Hepatocyte (in vitro differentiated cells): ENCODE measurements at regions not wholly inside any gene's neighbourhood (a gene's known extent, or its start where the extent isn't known, plus 50 kb on each side); places are given as distances from the start of the nearest gene placed in this dataset.

Experiments
- DNase-seq: peaks from one replicate; pipeline ENCODE4 v3.0.0-alpha.2; 2016; ENCODE audit warnings: low spot score
- H2AFZ ChIP-seq: fragments of 200-600 bp; sonication (generic); 2 replicates; pipeline ENCODE4 v1.6.0; 2016; ENCODE audit warnings: antibody characterized with exemption, mild to moderate bottlenecking
- H3K27ac ChIP-seq: fragments of 200-600 bp; sonication (generic); 2 replicates; pipeline ENCODE4 v1.5.1; 2016; ENCODE audit warnings: mild to moderate bottlenecking
- H3K27me3 ChIP-seq: fragments of 200-600 bp; sonication (generic); 2 replicates; pipeline ENCODE4 v1.6.1; 2016
- H3K36me3 ChIP-seq: fragments of 200-600 bp; sonication (generic); replicated peaks from 2 replicates; pipeline ENCODE4 v1.5.1; 2016; ENCODE audit warnings: low read depth; ENCODE audit not compliant: insufficient read depth
- H3K4me1 ChIP-seq: fragments of 200-600 bp; sonication (generic); 2 replicates; pipeline ENCODE4 v1.5.1; 2016; ENCODE audit warnings: mild to moderate bottlenecking, moderate library complexity; ENCODE audit not compliant: insufficient read depth
- H3K4me2 ChIP-seq: fragments of 200-600 bp; sonication (generic); 2 replicates; pipeline ENCODE4 v1.6.0; 2016
- H3K4me3 ChIP-seq: fragments of 200-600 bp; sonication (generic); 2 replicates; pipeline ENCODE4 v1.5.1; 2016; ENCODE audit warnings: mild to moderate bottlenecking
- H3K79me2 ChIP-seq: fragments of 200-600 bp; sonication (generic); 2 replicates; pipeline ENCODE4 v1.6.0; 2017; ENCODE audit warnings: mild to moderate bottlenecking
- H3K9me2 ChIP-seq: fragments of 200-600 bp; sonication (generic); replicated peaks from 2 replicates; pipeline ENCODE4 v1.6.0; 2017; ENCODE audit warnings: mild to moderate bottlenecking; ENCODE audit not compliant: insufficient read depth
- H3K9me3 ChIP-seq: fragments of 200-600 bp; sonication (generic); 2 replicates; pipeline ENCODE4 v1.5.1; 2016; ENCODE audit warnings: low read depth, mild to moderate bottlenecking
- H4K20me1 ChIP-seq: fragments of 200-600 bp; sonication (generic); 2 replicates; pipeline ENCODE4 v1.6.0; 2016; ENCODE audit warnings: mild to moderate bottlenecking; ENCODE audit not compliant: insufficient read depth, poor library complexity, severe bottlenecking
- EZH2 ChIP-seq: fragments of 200-600 bp; sonication (generic); IDR thresholded peaks from 2 replicates; pipeline ENCODE4 v1.6.1; 2016; ENCODE audit warnings: antibody characterized with exemption, mild to moderate bottlenecking, borderline replicate concordance
- EZH2phosphoT487 ChIP-seq: fragments of 200-600 bp; sonication (generic); IDR thresholded peaks from one replicate; pipeline ENCODE4 v1.6.1; 2018; ENCODE audit warnings: antibody characterized with exemption, mild to moderate bottlenecking, low read depth, moderate library complexity; ENCODE audit not compliant: unreplicated experiment, severe bottlenecking
- WGBS: methylation state at CpG from one replicate; pipeline ENCODE4 v1.1.6; 2016; ENCODE audit warnings: low lambda C conversion rate; ENCODE audit errors: missing lambda C conversion rate; 5-methylcytosine and 5-hydroxymethylcytosine counted together
- TF ChIP-seq, protein P1 (sequence below): fragments of 200-600 bp; sonication (generic); IDR thresholded peaks from 2 replicates; pipeline ENCODE4 v1.5.1; 2016; ENCODE audit warnings: antibody characterized with exemption, mild to moderate bottlenecking; ENCODE audit not compliant: poor library complexity

DNA sequence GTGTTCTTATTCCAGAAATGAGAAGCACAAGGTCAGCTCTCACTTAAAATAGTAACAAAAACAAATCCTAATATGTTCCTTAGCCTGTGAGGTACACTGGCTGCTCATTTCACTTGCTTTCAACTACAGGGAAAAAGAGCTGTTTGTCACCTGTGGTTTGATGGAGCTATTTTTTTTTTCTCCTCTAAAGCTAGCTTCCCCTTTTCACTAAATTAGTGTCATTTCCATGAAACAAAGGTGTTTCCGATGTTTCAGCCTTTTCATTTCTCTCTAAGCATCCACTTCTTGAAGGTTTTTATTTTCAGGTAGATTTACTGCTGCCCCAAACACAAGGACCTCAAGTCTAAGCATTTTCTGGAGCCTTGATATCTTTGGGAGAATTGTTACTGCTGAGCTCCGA, 148.6 kb downstream of the RBMX2 start:
- Histone ChIP-seq H2AFZ (no peak overlapping the region), H3K27me3 (no peaks in the 10 kb centered on the region), H3K4me1 (no peaks in the 10 kb centered on the region), H4K20me1 (no peaks in the 10 kb centered on the region), H3K4me2 (no peak overlapping the region), H3K9me2 (no peaks in the 10 kb centered on the region), H3K36me3 (no peaks in the 10 kb centered on the region), H3K4me3 (no peak overlapping the region), H3K27ac (no peak overlapping the region), H3K79me2 (no peaks in the 10 kb centered on the region), H3K9me3 (no peaks in the 10 kb centered on the region)
- WGBS, result 82% methylated on average over 2 of the region's 2 CpGs
- no peak for TF ChIP-seq EZH2
- TF ChIP-seq, protein P1, sequence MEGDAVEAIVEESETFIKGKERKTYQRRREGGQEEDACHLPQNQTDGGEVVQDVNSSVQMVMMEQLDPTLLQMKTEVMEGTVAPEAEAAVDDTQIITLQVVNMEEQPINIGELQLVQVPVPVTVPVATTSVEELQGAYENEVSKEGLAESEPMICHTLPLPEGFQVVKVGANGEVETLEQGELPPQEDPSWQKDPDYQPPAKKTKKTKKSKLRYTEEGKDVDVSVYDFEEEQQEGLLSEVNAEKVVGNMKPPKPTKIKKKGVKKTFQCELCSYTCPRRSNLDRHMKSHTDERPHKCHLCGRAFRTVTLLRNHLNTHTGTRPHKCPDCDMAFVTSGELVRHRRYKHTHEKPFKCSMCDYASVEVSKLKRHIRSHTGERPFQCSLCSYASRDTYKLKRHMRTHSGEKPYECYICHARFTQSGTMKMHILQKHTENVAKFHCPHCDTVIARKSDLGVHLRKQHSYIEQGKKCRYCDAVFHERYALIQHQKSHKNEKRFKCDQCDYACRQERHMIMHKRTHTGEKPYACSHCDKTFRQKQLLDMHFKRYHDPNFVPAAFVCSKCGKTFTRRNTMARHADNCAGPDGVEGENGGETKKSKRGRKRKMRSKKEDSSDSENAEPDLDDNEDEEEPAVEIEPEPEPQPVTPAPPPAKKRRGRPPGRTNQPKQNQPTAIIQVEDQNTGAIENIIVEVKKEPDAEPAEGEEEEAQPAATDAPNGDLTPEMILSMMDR, result no peak
- TF ChIP-seq EZH2phosphoT487, result no peak
- no peak for DNase-seq

DNA sequence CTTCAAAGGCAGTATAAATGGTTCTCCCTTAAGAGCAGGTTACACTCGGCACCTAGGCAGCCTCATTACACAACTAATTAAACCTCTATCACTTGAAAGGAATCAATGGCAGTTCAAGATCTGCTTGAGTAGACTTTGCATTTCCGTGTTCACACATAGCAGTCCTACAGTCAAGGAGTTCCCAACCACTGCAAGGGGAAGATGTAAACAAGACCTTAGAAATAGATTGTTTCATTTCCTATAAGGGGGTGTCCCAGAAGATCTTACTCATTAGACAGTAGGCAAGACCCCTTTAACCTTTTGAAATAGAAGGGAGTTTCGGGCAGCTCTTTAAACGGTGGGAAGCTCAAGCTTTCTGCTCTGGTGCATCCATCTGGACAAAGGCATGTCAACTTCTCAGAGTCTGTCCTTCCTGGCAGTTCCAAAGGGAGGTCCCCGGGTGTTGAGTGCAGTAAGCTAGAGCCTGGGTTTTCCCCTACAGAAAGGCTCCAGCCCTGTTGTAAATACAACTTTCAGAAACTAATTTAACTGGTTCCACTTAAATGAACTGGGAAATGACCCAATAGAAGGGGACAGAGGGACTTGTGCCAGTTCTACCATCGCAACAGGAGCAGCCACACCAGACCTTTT, 150.8 kb downstream of the RBMX2 start:
- Histone ChIP-seq H3K9me3 (no peaks in the 10 kb centered on the region), H4K20me1 (no peaks in the 10 kb centered on the region), H2AFZ (no peak overlapping the region), H3K27ac (no peak overlapping the region), H3K36me3 (no peaks in the 10 kb centered on the region), H3K4me1 (no peaks in the 10 kb centered on the region), H3K27me3 (no peaks in the 10 kb centered on the region), H3K4me3 (no peak overlapping the region), H3K79me2 (no peaks in the 10 kb centered on the region), H3K4me2 (no peak overlapping the region), H3K9me2 (no peaks in the 10 kb centered on the region)
- DNase-seq, result no peak
- 74% methylated on average over 6 of the region's 6 CpGs for WGBS
- TF ChIP-seq EZH2phosphoT487 (no peak), EZH2 (no peak)
- TF ChIP-seq, protein P1, result no peak

DNA sequence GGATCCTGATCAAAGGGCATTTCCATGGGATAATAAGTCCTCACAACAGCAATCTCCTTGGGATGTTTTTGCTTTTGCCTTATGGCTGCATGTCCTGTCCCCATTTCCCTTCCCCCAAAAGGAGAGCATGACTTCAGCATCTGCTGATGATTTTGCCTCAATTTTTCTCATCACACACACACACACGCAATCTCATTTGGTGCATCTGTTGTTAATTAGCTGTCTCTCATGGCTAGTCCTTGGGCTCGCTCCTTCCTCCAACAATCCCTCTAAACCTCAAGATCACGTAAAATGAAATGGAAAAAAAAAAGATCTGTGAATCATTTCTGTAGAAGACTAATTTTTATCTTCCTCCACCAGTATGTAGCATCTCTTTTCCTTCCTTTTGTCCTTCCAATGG, 153.6 kb downstream of the RBMX2 start:
- Histone ChIP-seq H3K27me3 (no peaks in the 10 kb centered on the region), H2AFZ (no peak overlapping the region), H3K4me2 (no peak overlapping the region), H3K4me1 (no peaks in the 10 kb centered on the region), H3K79me2 (no peaks in the 10 kb centered on the region), H4K20me1 (no peaks in the 10 kb centered on the region), H3K36me3 (no peaks in the 10 kb centered on the region), H3K9me3 (no peaks in the 10 kb centered on the region), H3K4me3 (no peak overlapping the region), H3K9me2 (no peaks in the 10 kb centered on the region), H3K27ac (no peak overlapping the region)
- WGBS, result 47% methylated on average over 3 of the region's 3 CpGs
- no peak for TF ChIP-seq EZH2
- TF ChIP-seq, protein P1, result no peak
- no peak for TF ChIP-seq EZH2phosphoT487
- DNase-seq, result no peak

DNA sequence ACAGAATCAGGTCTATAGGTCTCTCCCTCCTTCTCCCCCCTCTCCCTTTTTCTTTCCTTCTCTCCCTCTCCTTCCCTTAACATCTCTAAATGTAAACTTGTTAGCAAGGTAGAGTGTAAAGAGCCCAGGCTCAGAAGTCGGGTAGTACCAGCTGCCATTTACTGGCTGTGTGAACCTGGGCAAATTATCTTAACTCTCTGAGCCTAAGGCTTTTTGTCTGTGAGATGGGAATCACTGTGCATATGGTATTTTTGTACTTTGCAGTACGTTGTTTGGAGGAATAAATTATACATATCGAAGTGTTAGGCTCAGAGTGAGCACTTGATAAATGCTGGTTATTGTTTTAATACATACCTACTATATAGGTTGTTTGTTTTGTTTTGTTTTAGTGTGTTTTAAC, 154.0 kb downstream of the RBMX2 start:
- no peak overlapping the region for H2AFZ ChIP-seq
- H3K4me1 ChIP-seq, result no peaks in the 10 kb centered on the region
- no peak for DNase-seq
- H4K20me1 ChIP-seq, result no peaks in the 10 kb centered on the region
- H3K4me3 ChIP-seq, result no peak overlapping the region
- H3K27ac ChIP-seq, result no peak overlapping the region
- H3K9me2 ChIP-seq, result no peaks in the 10 kb centered on the region
- H3K4me2 ChIP-seq, result no peak overlapping the region
- H3K36me3 ChIP-seq, result no peaks in the 10 kb centered on the region
- no peaks in the 10 kb centered on the region for H3K79me2 ChIP-seq
- no peaks in the 10 kb centered on the region for H3K9me3 ChIP-seq
- no peaks in the 10 kb centered on the region for H3K27me3 ChIP-seq
- 41% methylated on average over 3 of the region's 3 CpGs for WGBS
- TF ChIP-seq, protein P1, result no peak
- TF ChIP-seq EZH2phosphoT487 (no peak), EZH2 (no peak)
